ENCODE measurements at regions not wholly inside any gene's neighbourhood (a gene's known extent, or its start where the extent isn't known, plus 50 kb on each side); places are given as distances from the start of the nearest gene placed in this dataset.
A peak's percentile ranks its signal among the peaks of the same experiment; 100 is the strongest.

DNA sequence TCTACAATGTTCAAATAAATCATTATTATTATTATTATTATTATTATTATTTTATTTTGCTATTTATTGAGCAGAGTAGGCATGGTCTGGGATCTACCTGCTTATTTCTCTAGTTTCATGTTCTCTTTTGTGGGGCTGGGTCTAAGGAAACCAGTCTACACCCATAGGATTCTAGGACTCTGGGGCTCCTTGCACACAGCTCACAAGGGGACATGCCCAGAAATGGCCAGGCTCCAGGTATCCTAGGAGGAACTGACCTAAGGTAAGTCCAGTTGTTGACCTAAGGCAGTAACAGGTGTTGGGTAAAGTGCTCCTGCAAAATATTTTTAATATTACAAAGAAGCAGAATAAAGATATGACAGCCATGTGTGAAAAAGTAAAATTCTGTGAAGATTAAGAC is 149.6 kb upstream of the TBL1XR1 start:
- Histone ChIP-seq H3K27me3 (no peaks in the 10 kb centered on the region), H3K36me3 (no peaks in the 10 kb centered on the region), H3K9me3 (no peaks in the 10 kb centered on the region), H3K4me1 (peaks cover 37 to 73% (median 57%) of the 10 kb centered on the region in 4 donors), H3K27ac (replicated peaks in 1 of 4) (peak overlapping the region in 3 of 4 donors; percentile 84 to 88 (median 87)), H3K4me3 (no peak overlapping the region)
- no peak for DNase-seq (ENCODE audit: extremely low spot score)
- intact Hi-C loops (cut with DNase I): no loop called here
- TF ChIP-seq, protein P1, sequence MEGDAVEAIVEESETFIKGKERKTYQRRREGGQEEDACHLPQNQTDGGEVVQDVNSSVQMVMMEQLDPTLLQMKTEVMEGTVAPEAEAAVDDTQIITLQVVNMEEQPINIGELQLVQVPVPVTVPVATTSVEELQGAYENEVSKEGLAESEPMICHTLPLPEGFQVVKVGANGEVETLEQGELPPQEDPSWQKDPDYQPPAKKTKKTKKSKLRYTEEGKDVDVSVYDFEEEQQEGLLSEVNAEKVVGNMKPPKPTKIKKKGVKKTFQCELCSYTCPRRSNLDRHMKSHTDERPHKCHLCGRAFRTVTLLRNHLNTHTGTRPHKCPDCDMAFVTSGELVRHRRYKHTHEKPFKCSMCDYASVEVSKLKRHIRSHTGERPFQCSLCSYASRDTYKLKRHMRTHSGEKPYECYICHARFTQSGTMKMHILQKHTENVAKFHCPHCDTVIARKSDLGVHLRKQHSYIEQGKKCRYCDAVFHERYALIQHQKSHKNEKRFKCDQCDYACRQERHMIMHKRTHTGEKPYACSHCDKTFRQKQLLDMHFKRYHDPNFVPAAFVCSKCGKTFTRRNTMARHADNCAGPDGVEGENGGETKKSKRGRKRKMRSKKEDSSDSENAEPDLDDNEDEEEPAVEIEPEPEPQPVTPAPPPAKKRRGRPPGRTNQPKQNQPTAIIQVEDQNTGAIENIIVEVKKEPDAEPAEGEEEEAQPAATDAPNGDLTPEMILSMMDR (IDR thresholded peaks at IDR 0.05): no peak
- no peak for TF ChIP-seq EP300 (IDR thresholded peaks at IDR 0.05)
- no peak for TF ChIP-seq POLR2AphosphoS5 (IDR thresholded peaks at IDR 0.05)
- TF ChIP-seq POLR2A (IDR thresholded peaks at IDR 0.05; ENCODE audit: low read depth): no peak

DNA sequence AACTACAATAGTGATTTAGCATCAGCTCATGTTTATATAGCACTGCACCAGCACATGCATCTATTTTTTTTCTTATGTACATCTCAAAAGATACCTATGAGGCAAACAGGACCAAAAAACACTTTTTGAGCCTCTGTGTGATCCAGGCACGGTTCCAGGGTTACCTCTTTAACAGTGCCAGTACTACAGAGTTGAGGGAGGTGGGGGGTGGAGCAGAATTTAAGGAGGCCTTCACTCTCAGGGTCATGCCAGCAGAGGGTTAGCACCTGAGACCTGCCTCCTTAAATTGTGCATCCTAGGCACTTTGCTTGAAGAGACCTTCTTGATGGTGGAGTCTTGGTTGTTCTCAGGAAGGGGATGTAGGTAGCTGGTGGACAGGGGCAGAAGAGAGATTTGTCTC is 150.3 kb upstream of the TBL1XR1 start:
- TF ChIP-seq POLR2A (IDR thresholded peaks at IDR 0.05; ENCODE audit: low read depth) (no peak), POLR2AphosphoS5 (IDR thresholded peaks at IDR 0.05) (no peak), EP300 (IDR thresholded peaks at IDR 0.05) (no peak)
- TF ChIP-seq, protein P1 (IDR thresholded peaks at IDR 0.05): no peak
- intact Hi-C loops (cut with DNase I): no loop called here
- 73% methylated on average over 1 of the region's 1 CpG for WGBS
- no peak for DNase-seq (ENCODE audit: extremely low spot score)
- H3K36me3 ChIP-seq: no peaks in the 10 kb centered on the region
- no peak overlapping the region for H3K4me3 ChIP-seq
- H3K4me1 ChIP-seq: peaks cover 37 to 70% (median 62%) of the 10 kb centered on the region in 4 donors
- no peaks in the 10 kb centered on the region for H3K9me3 ChIP-seq
- H3K27ac ChIP-seq (replicated peaks in 1 of 4): peak overlapping the region in 3 of 4 donors; percentile 4 to 88 (median 87)
- H3K27me3 ChIP-seq: no peaks in the 10 kb centered on the region

DNA sequence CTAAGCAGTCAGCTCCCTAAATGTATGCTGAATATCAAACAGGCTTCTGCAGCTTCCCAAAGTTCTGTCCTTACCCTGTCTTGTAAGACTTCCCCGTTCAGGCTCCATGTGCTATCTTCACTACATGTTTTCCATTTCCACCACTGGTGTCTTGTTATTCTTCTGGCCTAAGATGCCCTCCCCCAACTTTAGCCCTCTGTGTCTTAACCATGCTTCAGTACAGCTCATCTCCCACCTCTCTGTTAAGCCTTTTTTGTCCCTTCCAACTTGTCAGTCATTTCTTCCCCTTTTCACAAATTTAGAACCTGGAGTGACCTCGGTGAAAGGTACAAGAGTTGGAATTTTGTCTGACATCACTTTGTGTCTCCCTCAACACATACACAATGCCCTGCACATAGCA is 151.7 kb upstream of the TBL1XR1 start:
- H3K4me1 ChIP-seq: peaks cover 25 to 64% (median 57%) of the 10 kb centered on the region in 4 donors
- 90% methylated on average over 2 of the region's 2 CpGs for WGBS
- H3K27me3 ChIP-seq: no peaks in the 10 kb centered on the region
- TF ChIP-seq POLR2AphosphoS5 (IDR thresholded peaks at IDR 0.05): no peak
- no peak for TF ChIP-seq EP300 (IDR thresholded peaks at IDR 0.05)
- no peak for TF ChIP-seq POLR2A (IDR thresholded peaks at IDR 0.05; ENCODE audit: low read depth)
- TF ChIP-seq, protein P1 (IDR thresholded peaks at IDR 0.05): no peak
- H3K36me3 ChIP-seq: no peaks in the 10 kb centered on the region
- no peak for DNase-seq (ENCODE audit: extremely low spot score)
- peak overlapping the region in 1 of 4 donors; percentile 40 for H3K27ac ChIP-seq (replicated peaks in 1 of 4)
- intact Hi-C loops (cut with DNase I): no loop called here
- H3K4me3 ChIP-seq: no peak overlapping the region
- H3K9me3 ChIP-seq: no peaks in the 10 kb centered on the region

DNA sequence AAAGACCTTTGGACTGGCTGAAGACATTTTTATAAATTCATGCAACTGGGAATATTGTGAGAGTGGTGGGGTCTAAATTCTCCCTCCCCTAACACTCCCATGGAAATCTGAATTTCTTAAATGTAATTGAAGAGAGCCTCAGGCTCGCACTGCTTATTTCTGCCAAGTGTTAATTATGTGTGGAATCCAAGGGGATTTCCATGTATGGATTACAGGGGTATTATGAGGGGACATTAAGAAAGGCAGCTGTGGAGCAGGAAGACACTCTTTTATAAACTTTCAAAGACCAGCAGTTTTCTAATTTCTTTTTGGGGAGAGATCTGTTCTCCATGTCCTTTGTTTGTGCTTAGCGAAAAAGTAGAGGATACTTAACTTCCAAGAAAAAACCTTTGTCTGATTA is 152.1 kb upstream of the TBL1XR1 start:
- H3K4me3 ChIP-seq: no peak overlapping the region
- peak overlapping the region in 2 of 4 donors; percentile 6 to 40 for H3K27ac ChIP-seq (replicated peaks in 1 of 4)
- no peaks in the 10 kb centered on the region for H3K9me3 ChIP-seq
- peaks cover 22 to 61% (median 53%) of the 10 kb centered on the region in 4 donors for H3K4me1 ChIP-seq
- WGBS: 86% methylated on average over 2 of the region's 2 CpGs
- no peaks in the 10 kb centered on the region for H3K27me3 ChIP-seq
- no peaks in the 10 kb centered on the region for H3K36me3 ChIP-seq
- intact Hi-C loops (cut with DNase I): no loop called here
- TF ChIP-seq EP300 (IDR thresholded peaks at IDR 0.05): no peak
- TF ChIP-seq, protein P1 (IDR thresholded peaks at IDR 0.05): no peak
- TF ChIP-seq POLR2A (IDR thresholded peaks at IDR 0.05; ENCODE audit: low read depth): no peak
- no peak for TF ChIP-seq POLR2AphosphoS5 (IDR thresholded peaks at IDR 0.05)
- no peak for DNase-seq (ENCODE audit: extremely low spot score)

DNA sequence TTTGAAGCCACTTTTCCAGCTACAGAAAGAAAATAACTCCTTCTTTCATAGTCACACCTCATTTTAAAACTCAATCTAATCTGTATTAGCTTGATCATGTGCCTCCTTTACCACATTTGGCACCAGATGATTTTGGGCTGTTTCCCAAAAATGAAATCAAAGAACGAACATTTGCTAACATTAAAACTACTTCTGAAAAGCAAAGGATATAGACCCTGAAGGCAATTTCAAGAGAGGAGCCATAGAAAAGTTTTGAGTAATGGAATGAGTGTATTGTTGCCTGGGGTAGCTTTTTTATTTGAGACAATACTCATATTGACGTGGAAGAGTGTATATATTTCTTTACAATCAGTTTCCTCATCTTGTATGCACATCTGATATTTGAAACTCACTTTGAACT is 152.8 kb upstream of the TBL1XR1 start:
- intact Hi-C loops (cut with DNase I): no loop called here
- no peaks in the 10 kb centered on the region for H3K27me3 ChIP-seq
- H3K9me3 ChIP-seq: no peaks in the 10 kb centered on the region
- no peak for DNase-seq (ENCODE audit: extremely low spot score)
- peak overlapping the region in 3 of 4 donors; percentile 6 to 40 (median 20) for H3K27ac ChIP-seq (replicated peaks in 1 of 4)
- H3K4me1 ChIP-seq: peaks cover 15 to 54% (median 46%) of the 10 kb centered on the region in 4 donors
- WGBS: 63% methylated on average over 2 of the region's 2 CpGs
- H3K36me3 ChIP-seq: no peaks in the 10 kb centered on the region
- no peak overlapping the region for H3K4me3 ChIP-seq
- no peak for TF ChIP-seq EP300 (IDR thresholded peaks at IDR 0.05)
- TF ChIP-seq, protein P1 (IDR thresholded peaks at IDR 0.05): no peak
- no peak for TF ChIP-seq POLR2A (IDR thresholded peaks at IDR 0.05; ENCODE audit: low read depth)
- no peak for TF ChIP-seq POLR2AphosphoS5 (IDR thresholded peaks at IDR 0.05)
